ENCODE measurements at regions not wholly inside any gene's neighbourhood (a gene's known extent, or its start where the extent isn't known, plus 50 kb on each side); places are given as distances from the start of the nearest gene placed in this dataset.

DNA sequence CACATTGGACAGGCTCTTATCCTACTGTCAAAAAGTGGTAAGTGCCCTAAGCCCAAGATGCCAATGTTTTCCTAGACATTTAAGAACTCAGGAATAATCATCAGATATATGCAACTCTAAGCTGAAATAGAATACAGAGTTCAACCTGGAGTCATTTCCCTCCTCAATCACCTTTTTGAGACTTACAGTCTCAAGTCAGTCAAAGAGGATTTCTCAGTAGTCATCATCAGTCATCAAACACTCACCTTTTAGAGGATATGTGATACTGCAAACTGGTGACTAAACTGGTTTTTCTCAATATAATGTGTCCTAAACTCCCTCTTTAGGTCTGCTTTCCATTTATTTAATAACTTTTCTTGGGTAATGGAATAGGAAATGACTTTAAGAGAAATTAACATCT lies 145.3 kb upstream of the ADAMTS5 start:
- TF ChIP-seq, protein P1, sequence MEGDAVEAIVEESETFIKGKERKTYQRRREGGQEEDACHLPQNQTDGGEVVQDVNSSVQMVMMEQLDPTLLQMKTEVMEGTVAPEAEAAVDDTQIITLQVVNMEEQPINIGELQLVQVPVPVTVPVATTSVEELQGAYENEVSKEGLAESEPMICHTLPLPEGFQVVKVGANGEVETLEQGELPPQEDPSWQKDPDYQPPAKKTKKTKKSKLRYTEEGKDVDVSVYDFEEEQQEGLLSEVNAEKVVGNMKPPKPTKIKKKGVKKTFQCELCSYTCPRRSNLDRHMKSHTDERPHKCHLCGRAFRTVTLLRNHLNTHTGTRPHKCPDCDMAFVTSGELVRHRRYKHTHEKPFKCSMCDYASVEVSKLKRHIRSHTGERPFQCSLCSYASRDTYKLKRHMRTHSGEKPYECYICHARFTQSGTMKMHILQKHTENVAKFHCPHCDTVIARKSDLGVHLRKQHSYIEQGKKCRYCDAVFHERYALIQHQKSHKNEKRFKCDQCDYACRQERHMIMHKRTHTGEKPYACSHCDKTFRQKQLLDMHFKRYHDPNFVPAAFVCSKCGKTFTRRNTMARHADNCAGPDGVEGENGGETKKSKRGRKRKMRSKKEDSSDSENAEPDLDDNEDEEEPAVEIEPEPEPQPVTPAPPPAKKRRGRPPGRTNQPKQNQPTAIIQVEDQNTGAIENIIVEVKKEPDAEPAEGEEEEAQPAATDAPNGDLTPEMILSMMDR (IDR thresholded peaks at IDR 0.05; ENCODE audit: low read depth, low read length, missing control alignments): no peak
- no peak for DNase-seq (ENCODE audit: extremely low read depth, low read depth)

DNA sequence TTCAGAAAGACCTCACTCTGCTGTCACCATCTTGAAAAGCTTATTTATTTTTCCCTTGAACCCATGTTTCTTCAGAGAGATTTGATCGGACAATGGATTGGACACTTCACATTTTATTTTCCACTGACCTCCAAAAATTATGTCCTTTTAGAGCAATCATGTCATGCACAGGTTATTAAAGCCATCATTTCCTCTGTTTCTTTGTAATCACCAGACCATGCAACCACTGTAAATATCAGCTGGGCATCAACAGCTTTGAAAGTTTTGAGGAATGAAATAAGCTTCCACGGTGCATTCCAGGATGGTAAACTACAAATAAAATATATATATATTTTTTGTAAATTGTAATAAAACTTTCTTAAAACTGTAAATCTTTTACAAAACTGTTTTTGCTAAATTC lies 144.1 kb upstream of the ADAMTS5 start:
- no peak for DNase-seq (ENCODE audit: extremely low read depth, low read depth)
- H3K4me3 ChIP-seq (replicated peaks; ENCODE audit: low read depth, low read length): no peak overlapping the region
- TF ChIP-seq, protein P1 (IDR thresholded peaks at IDR 0.05; ENCODE audit: low read depth, low read length, missing control alignments): no peak

More for the DNA sequence above, 145.3 kb upstream of the ADAMTS5 start:
- no peak overlapping the region for H3K4me3 ChIP-seq (replicated peaks; ENCODE audit: low read depth, low read length)

GRCh38 chr21:27108701-27109100 lies 141.8 kb upstream of the ADAMTS5 start:
- TF ChIP-seq, protein P1 (IDR thresholded peaks at IDR 0.05; ENCODE audit: low read depth, low read length, missing control alignments): no peak
- no peak for DNase-seq (ENCODE audit: extremely low read depth, low read depth)
- no peak overlapping the region for H3K4me3 ChIP-seq (replicated peaks; ENCODE audit: low read depth, low read length)

- no peak overlapping the region for H3K4me3 ChIP-seq (replicated peaks; ENCODE audit: low read depth, low read length)
- DNase-seq (ENCODE audit: extremely low read depth, low read depth): no peak
- TF ChIP-seq, protein P1 (IDR thresholded peaks at IDR 0.05; ENCODE audit: low read depth, low read length, missing control alignments): no peak
Observed at GRCh38 chr21:27108228-27108627, 141.3 kb upstream of the ADAMTS5 start.

GRCh38 chr21:27104846-27105431 lies 138.1 kb upstream of the ADAMTS5 start:
- no peak for DNase-seq (ENCODE audit: extremely low read depth, low read depth)
- TF ChIP-seq, protein P1 (IDR thresholded peaks at IDR 0.05; ENCODE audit: low read depth, low read length, missing control alignments): no peak
- no peak overlapping the region for H3K4me3 ChIP-seq (replicated peaks; ENCODE audit: low read depth, low read length)

DNA sequence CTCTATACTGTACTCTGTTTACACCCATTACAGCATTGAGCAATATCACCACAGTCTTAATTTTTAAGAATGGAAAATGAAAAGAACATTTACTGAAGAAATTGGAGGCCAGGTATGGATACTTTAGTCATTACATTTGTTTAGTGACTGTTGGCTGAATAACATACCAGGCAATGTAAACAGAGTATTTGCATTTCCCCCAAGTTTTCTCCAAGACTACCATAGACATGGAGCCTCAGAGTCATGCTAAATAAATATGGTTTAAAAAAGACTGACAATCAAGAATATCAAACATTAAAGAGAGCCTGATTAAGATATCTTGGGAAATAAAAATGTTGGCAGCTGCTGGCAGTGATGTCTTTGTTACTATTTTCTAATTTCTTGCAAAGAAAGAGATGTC lies 136.9 kb upstream of the ADAMTS5 start:
- no peak for DNase-seq (ENCODE audit: extremely low read depth, low read depth)
- TF ChIP-seq, protein P1 (IDR thresholded peaks at IDR 0.05; ENCODE audit: low read depth, low read length, missing control alignments): no peak
- H3K4me3 ChIP-seq (replicated peaks; ENCODE audit: low read depth, low read length): no peak overlapping the region

- TF ChIP-seq, protein P1 (IDR thresholded peaks at IDR 0.05; ENCODE audit: low read depth, low read length, missing control alignments): no peak
Observed at GRCh38 chr21:27101523-27101922, 134.6 kb upstream of the ADAMTS5 start.

More at GRCh38 chr21:27101523-27101922, 134.6 kb upstream of the ADAMTS5 start:
- DNase-seq (ENCODE audit: extremely low read depth, low read depth): no peak
- H3K4me3 ChIP-seq (replicated peaks; ENCODE audit: low read depth, low read length): no peak overlapping the region

All from HFF-Myc (cell line).